SK-MEL-5 (cell line): ENCODE measurements at regions not wholly inside any gene's neighbourhood (a gene's known extent, or its start where the extent isn't known, plus 50 kb on each side); places are given as distances from the start of the nearest gene placed in this dataset.
"Not testable (repeated sequence)": the region's sequence is repeated elsewhere in the genome, so short reads cannot be mapped to it uniquely, and the experiment has no call there.

Experiments used
- DNase-seq: peaks from one replicate; pipeline ENCODE4 v3.0.0-alpha.2; 2016; ENCODE audit warnings: low read depth, low spot score
- in situ Hi-C: cut with HindIII; loops from 2 replicates; pipeline ENCODE4 v1.10.0; 2016; ENCODE audit warnings: low sequenced_read_pairs, high pct_unique_total_duplicates, low pct_unique_long_range_greater_than_20kb

GRCh38 chr15:24311692-24312091 is 363.9 kb upstream of the NPAP1 start:
- DNase-seq, in situ Hi-C loops: not testable (repeated sequence)

- DNase-seq, in situ Hi-C loops: not testable (repeated sequence)
Observed at GRCh38 chr15:24316326-24316725, 359.2 kb upstream of the NPAP1 start.

GRCh38 chr15:24318981-24319380 is 356.6 kb upstream of the NPAP1 start:
- no peak for DNase-seq
- in situ Hi-C loops = no loop called here

- in situ Hi-C loops, DNase-seq: not testable (repeated sequence)
Observed at GRCh38 chr15:24324096-24324495, 351.5 kb upstream of the NPAP1 start.

- in situ Hi-C loops, DNase-seq: not testable (repeated sequence)
Observed at GRCh38 chr15:24326513-24326912, 349.1 kb upstream of the NPAP1 start.

GRCh38 chr15:24331964-24332363 is 343.6 kb upstream of the NPAP1 start:
- DNase-seq, in situ Hi-C loops: not testable (repeated sequence)

GRCh38 chr15:24341876-24342275 is 333.7 kb upstream of the NPAP1 start:
- in situ Hi-C loops, DNase-seq: not testable (repeated sequence)

- DNase-seq, in situ Hi-C loops: not testable (repeated sequence)
Observed at GRCh38 chr15:24352777-24353176, 322.8 kb upstream of the NPAP1 start.

GRCh38 chr15:24381103-24381502 is 294.5 kb upstream of the NPAP1 start:
- in situ Hi-C loops, DNase-seq: not testable (repeated sequence)

GRCh38 chr15:24385258-24385657 is 290.3 kb upstream of the NPAP1 start:
- in situ Hi-C loops, DNase-seq: not testable (repeated sequence)

GRCh38 chr15:24394303-24394702 is 281.3 kb upstream of the NPAP1 start:
- in situ Hi-C loops = no loop called here

GRCh38 chr15:24412649-24413048 is 262.9 kb upstream of the NPAP1 start:
- DNase-seq, in situ Hi-C loops: not testable (repeated sequence)

More at GRCh38 chr15:24394303-24394702, 281.3 kb upstream of the NPAP1 start:
- DNase-seq = no peak

- in situ Hi-C loops = not testable (repeated sequence)
Observed at GRCh38 chr15:24426286-24427054, 249.1 kb upstream of the NPAP1 start.

GRCh38 chr15:24427055-24427400 is 248.5 kb upstream of the NPAP1 start:
- in situ Hi-C loops, DNase-seq: not testable (repeated sequence)

More at GRCh38 chr15:24426286-24427054, 249.1 kb upstream of the NPAP1 start:
- DNase-seq = not testable (repeated sequence)

- DNase-seq, in situ Hi-C loops: not testable (repeated sequence)
Observed at GRCh38 chr15:24435075-24435820, 240.3 kb upstream of the NPAP1 start.

GRCh38 chr15:24437270-24437669 is 238.3 kb upstream of the NPAP1 start:
- DNase-seq, in situ Hi-C loops: not testable (repeated sequence)

- DNase-seq, in situ Hi-C loops: not testable (repeated sequence)
Observed at GRCh38 chr15:24437735-24438134, 237.8 kb upstream of the NPAP1 start.
